ENCODE measurements at regions not wholly inside any gene's neighbourhood (a gene's known extent, or its start where the extent isn't known, plus 50 kb on each side); places are given as distances from the start of the nearest gene placed in this dataset.

- no peak for DNase-seq (ENCODE audit: low read depth in 1 of 2, low spot score in 1 of 2)
Observed at GRCh38 chr21:38691631-38692030, 114.1 kb upstream of the ETS2 start.

- no peak for DNase-seq (ENCODE audit: low read depth in 1 of 2, low spot score in 1 of 2)
Observed at GRCh38 chr21:38696579-38696978, 109.2 kb upstream of the ETS2 start.

- no peak for DNase-seq (ENCODE audit: low read depth in 1 of 2, low spot score in 1 of 2)
Observed at GRCh38 chr21:38699048-38699447, 106.7 kb upstream of the ETS2 start.

- no peak for DNase-seq (ENCODE audit: low read depth in 1 of 2, low spot score in 1 of 2)
Observed at GRCh38 chr21:38702196-38702595, 103.5 kb upstream of the ETS2 start.

GRCh38 chr21:38709876-38710275, 95.9 kb upstream of the ETS2 start:
- DNase-seq (ENCODE audit: low read depth in 1 of 2, low spot score in 1 of 2): no peak

- DNase-seq (ENCODE audit: low read depth in 1 of 2, low spot score in 1 of 2): no peak
Observed at GRCh38 chr21:38712071-38712470, 93.7 kb upstream of the ETS2 start.

- no peak for DNase-seq (ENCODE audit: low read depth in 1 of 2, low spot score in 1 of 2)
Observed at GRCh38 chr21:38712664-38713063, 93.1 kb upstream of the ETS2 start.

- DNase-seq (ENCODE audit: low read depth in 1 of 2, low spot score in 1 of 2): no peak
Observed at GRCh38 chr21:38714039-38714817, 91.5 kb upstream of the ETS2 start.

- no peak for DNase-seq (ENCODE audit: low read depth in 1 of 2, low spot score in 1 of 2)
Observed at GRCh38 chr21:38714999-38715398, 90.7 kb upstream of the ETS2 start.

- no peak for DNase-seq (ENCODE audit: low read depth in 1 of 2, low spot score in 1 of 2)
Observed at GRCh38 chr21:38716088-38716487, 89.6 kb upstream of the ETS2 start.

- DNase-seq (ENCODE audit: low read depth in 1 of 2, low spot score in 1 of 2): no peak
Observed at GRCh38 chr21:38716942-38717341, 88.8 kb upstream of the ETS2 start.

- DNase-seq (ENCODE audit: low read depth in 1 of 2, low spot score in 1 of 2): no peak
Observed at GRCh38 chr21:38718481-38718880, 87.2 kb upstream of the ETS2 start.

GRCh38 chr21:38720074-38720473, 85.7 kb upstream of the ETS2 start:
- no peak for DNase-seq (ENCODE audit: low read depth in 1 of 2, low spot score in 1 of 2)

GRCh38 chr21:38721055-38721454, 84.7 kb upstream of the ETS2 start:
- DNase-seq (ENCODE audit: low read depth in 1 of 2, low spot score in 1 of 2): no peak

- DNase-seq (ENCODE audit: low read depth in 1 of 2, low spot score in 1 of 2): no peak
Observed at GRCh38 chr21:38721958-38722357, 83.8 kb upstream of the ETS2 start.

- no peak for DNase-seq (ENCODE audit: low read depth in 1 of 2, low spot score in 1 of 2)
Observed at GRCh38 chr21:38725196-38726157, 80.3 kb upstream of the ETS2 start.

- DNase-seq (ENCODE audit: low read depth in 1 of 2, low spot score in 1 of 2): no peak
Observed at GRCh38 chr21:38726482-38726881, 79.2 kb upstream of the ETS2 start.

- DNase-seq (ENCODE audit: low read depth in 1 of 2, low spot score in 1 of 2): no peak
Observed at GRCh38 chr21:38729291-38729690, 76.4 kb upstream of the ETS2 start.

GRCh38 chr21:38729754-38730379, 75.9 kb upstream of the ETS2 start:
- no peak for DNase-seq (ENCODE audit: low read depth in 1 of 2, low spot score in 1 of 2)

- DNase-seq (ENCODE audit: low read depth in 1 of 2, low spot score in 1 of 2): peak; percentile 46 to 65
Observed at GRCh38 chr21:38733972-38734546, 71.7 kb upstream of the ETS2 start.

- DNase-seq (ENCODE audit: low read depth in 1 of 2, low spot score in 1 of 2): no peak
Observed at GRCh38 chr21:38734646-38735365, 70.9 kb upstream of the ETS2 start.
